Body of pancreas (tissue), 4 donors: ENCODE measurements at regions not wholly inside any gene's neighbourhood (a gene's known extent, or its start where the extent isn't known, plus 50 kb on each side); places are given as distances from the start of the nearest gene placed in this dataset.

ENCODE experiments used
- CTCF ChIP-seq, 7 experiments: fragments of 450-650 bp in 4 of 7; fragments of 200-600 bp in 3 of 7; sonication (generic) in 3 of 7; IDR thresholded peaks; one replicate each; pipeline ENCODE4 v1.5.1; 2016 to 2019; ENCODE audit warnings: antibody characterized with exemption in 7 of 7
- POLR2A ChIP-seq, 3 donors: fragments of 450-650 bp; IDR thresholded peaks; one replicate each; pipeline ENCODE4 v1.6.1; 2016; ENCODE audit warnings: antibody characterized with exemption in 3 of 3, mild to moderate bottlenecking in 2 of 3

GRCh38 chr6:8991844-8992243, 556.5 kb upstream of the SLC35B3 start:
- no peak for TF ChIP-seq CTCF (IDR thresholded peaks at IDR 0.05)
- no peak for TF ChIP-seq POLR2A (IDR thresholded peaks at IDR 0.05)
